ENCODE measurements at regions not wholly inside any gene's neighbourhood (a gene's known extent, or its start where the extent isn't known, plus 50 kb on each side); places are given as distances from the start of the nearest gene placed in this dataset.
"Not testable (repeated sequence)": the region's sequence is repeated elsewhere in the genome, so short reads cannot be mapped to it uniquely, and the experiment has no call there.

- not testable (repeated sequence) for TF ChIP-seq MXI1 (IDR thresholded peaks at IDR 0.05; ENCODE audit: borderline replicate concordance, low read depth, low read length); ZBTB43 (CRISPR knock-in tag; conservative IDR thresholded peaks at IDR 0.05); HNRNPL (IDR thresholded peaks at IDR 0.05; ENCODE audit: low read depth, low read length)
Observed at GRCh38 chr13:21296991-21297390, 120.5 kb downstream of the MRPL57 start.
